H1 (cell line): ENCODE measurements at regions not wholly inside any gene's neighbourhood (a gene's known extent, or its start where the extent isn't known, plus 50 kb on each side); places are given as distances from the start of the nearest gene placed in this dataset.

Experiments
- CTCF ChIA-PET: fragments of 300-600 bp; sonication (Branson Sonifier 250); formaldehyde crosslinking; loops from one replicate; lab custom pipeline; 2021; ENCODE audit not compliant: partially characterized antibody; lab: Charles Lee
- POLR2A ChIA-PET: fragments of 300-600 bp; sonication (Branson Sonifier 250); formaldehyde crosslinking; loops from one replicate; lab custom pipeline; 2021; ENCODE audit warnings: inconsistent platforms; ENCODE audit not compliant: partially characterized antibody; lab: Charles Lee
- DNase-seq, 2 experiments: peaks; one replicate each; pipeline versions ENCODE4 v3.0.0 to v3.0.0-alpha.2; 2010 to 2022; ENCODE audit warnings: low spot score in 2 of 2, low read depth in 1 of 2, mixed read lengths in 1 of 2
- FAIRE-seq: peaks from 2 replicates; lab custom pipeline; 2011; peaks lifted over from hg19 to GRCh38; lab: Jason Lieb, UNC
- H2AFZ ChIP-seq: 2 replicates; pipeline ENCODE4 v1.8.1; 2012; ENCODE audit warnings: low read length, inconsistent platforms
- H2AK5ac ChIP-seq: 2 replicates; pipeline ENCODE4 v1.6.1; 2013; ENCODE audit warnings: low read depth, low read length
- H2BK120ac ChIP-seq: replicated peaks from 2 replicates; pipeline ENCODE3; 2013; ENCODE audit warnings: low read depth, low read length, inconsistent platforms
- H2BK12ac ChIP-seq: 2 replicates; pipeline ENCODE4 v1.6.1; 2013; ENCODE audit warnings: low read depth, low read length
- H2BK15ac ChIP-seq: 2 replicates; pipeline ENCODE4 v1.6.1; 2013; ENCODE audit warnings: low read length
- H2BK20ac ChIP-seq: 2 replicates; pipeline ENCODE4 v1.6.1; 2013; ENCODE audit warnings: low read length
- H2BK5ac ChIP-seq: 2 replicates; pipeline ENCODE4 v1.6.1; 2013; ENCODE audit warnings: low read depth, low read length
- H3K14ac ChIP-seq: 2 replicates; pipeline ENCODE4 v1.6.1; 2013; ENCODE audit warnings: inconsistent platforms; ENCODE audit not compliant: insufficient read length
- H3K18ac ChIP-seq: 2 replicates; pipeline ENCODE4 v1.6.1; 2013; ENCODE audit warnings: low read length; ENCODE audit errors: extremely low read depth
- H3K23ac ChIP-seq: 2 replicates; pipeline ENCODE4 v1.6.1; 2013; ENCODE audit warnings: inconsistent platforms; ENCODE audit not compliant: insufficient read length
- H3K23me2 ChIP-seq: 2 replicates; pipeline ENCODE4 v1.6.1; 2013; ENCODE audit warnings: low read depth, low read length
- H3K27ac ChIP-seq: 2 replicates; pipeline ENCODE4 v1.6.1; 2011; ENCODE audit warnings: low read depth, low read length, inconsistent platforms
- H3K27me3 ChIP-seq, 4 experiments: replicated peaks in 1 of 4; 1 replicate in 1 of 4; 2 replicates in 3 of 4; pipeline versions ENCODE4 v1.6.1 to v1.8.1; 2011 to 2013; ENCODE audit warnings: low read length in 3 of 4, mild to moderate bottlenecking in 3 of 4, inconsistent platforms in 2 of 4, mixed read lengths in 2 of 4, moderate library complexity in 1 of 4; ENCODE audit not compliant: control insufficient read depth in 3 of 4, insufficient read depth in 3 of 4; ENCODE audit errors: extremely low read depth in 1 of 4
- H3K36me3 ChIP-seq, 4 experiments: 2 replicates each; pipeline versions ENCODE4 v1.6.1 to v1.8.1; 2011 to 2013; ENCODE audit warnings: mild to moderate bottlenecking in 4 of 4, low read length in 3 of 4, moderate library complexity in 2 of 4, control low read depth in 1 of 4, inconsistent platforms in 1 of 4; ENCODE audit not compliant: insufficient read depth in 4 of 4, control insufficient read depth in 2 of 4
- H3K4ac ChIP-seq: replicated peaks from 2 replicates; pipeline ENCODE3; 2013; ENCODE audit warnings: low read length, low read depth, mixed read lengths, inconsistent platforms; ENCODE audit not compliant: insufficient read length
- H3K4me1 ChIP-seq, 4 experiments: replicated peaks in 1 of 4; 1 replicate in 1 of 4; 2 replicates in 3 of 4; pipeline versions ENCODE4 v1.6.1 to v1.8.1; 2011 to 2013; ENCODE audit warnings: low read length in 3 of 4, inconsistent platforms in 2 of 4, mixed read lengths in 1 of 4; ENCODE audit not compliant: insufficient read depth in 4 of 4, control insufficient read depth in 3 of 4
- H3K4me2 ChIP-seq, 2 experiments: 2 replicates each; pipeline versions ENCODE4 v1.6.1 to v1.8.1; 2011 to 2013; ENCODE audit warnings: low read depth in 2 of 2, low read length in 2 of 2, control low read depth in 1 of 2, inconsistent platforms in 1 of 2, mild to moderate bottlenecking in 1 of 2; ENCODE audit not compliant: insufficient read depth in 1 of 2
- H3K4me3 ChIP-seq, 4 experiments: fragments of 200-600, 300-600 bp in 1 of 4; sonication (generic), shearing (Covaris generic), sonication (Bioruptor Twin) in 1 of 4; 2 replicates each; pipeline versions ENCODE4 v1.5.1 to v1.8.1; 2011 to 2016; ENCODE audit warnings: low read length in 4 of 4, low read depth in 3 of 4, control low read depth in 2 of 4, inconsistent platforms in 2 of 4, mild to moderate bottlenecking in 2 of 4, mixed read lengths in 1 of 4, moderate library complexity in 1 of 4; ENCODE audit not compliant: insufficient read depth in 2 of 4; ENCODE audit errors: extremely low read depth in 1 of 4
- H3K56ac ChIP-seq: replicated peaks from 2 replicates; pipeline ENCODE3; 2013; ENCODE audit warnings: low read depth, mild to moderate bottlenecking, mixed read lengths, low read length, inconsistent platforms; ENCODE audit not compliant: insufficient read length
- H3K79me1 ChIP-seq: 2 replicates; pipeline ENCODE4 v1.6.1; 2013; ENCODE audit warnings: low read depth, low read length, control low read depth
- H3K79me2 ChIP-seq, 2 experiments: 2 replicates each; pipeline versions ENCODE4 v1.6.1 to v1.8.1; 2012 to 2013; ENCODE audit warnings: low read length in 2 of 2, mild to moderate bottlenecking in 2 of 2, inconsistent platforms in 1 of 2; ENCODE audit not compliant: insufficient read depth in 2 of 2, control insufficient read depth in 1 of 2
- H3K9ac ChIP-seq, 4 experiments: replicated peaks in 1 of 4; 1 replicate in 1 of 4; 2 replicates in 3 of 4; pipeline versions ENCODE4 v1.6.1 to v1.8.1; 2011 to 2013; ENCODE audit warnings: low read depth in 3 of 4, low read length in 3 of 4, control low read depth in 2 of 4, mild to moderate bottlenecking in 2 of 4, moderate library complexity in 2 of 4, inconsistent platforms in 1 of 4; ENCODE audit errors: extremely low read depth in 1 of 4
- H3K9me3 ChIP-seq, 2 experiments: 2 replicates each; pipeline versions ENCODE4 v1.6.1 to v1.8.1; 2012 to 2013; ENCODE audit warnings: mild to moderate bottlenecking in 2 of 2, moderate library complexity in 2 of 2, control low read depth in 1 of 2, inconsistent platforms in 1 of 2, low read depth in 1 of 2, low read length in 1 of 2, mixed read lengths in 1 of 2; ENCODE audit not compliant: insufficient read depth in 2 of 2
- H4K20me1 ChIP-seq, 2 experiments: replicated peaks in 1 of 2; 2 replicates each; pipeline versions ENCODE3 to v1.8.1; 2011 to 2013; ENCODE audit warnings: inconsistent platforms in 2 of 2, low read length in 2 of 2, mild to moderate bottlenecking in 1 of 2; ENCODE audit not compliant: insufficient read depth in 2 of 2, control insufficient read depth in 1 of 2
- H4K5ac ChIP-seq: 2 replicates; pipeline ENCODE4 v1.6.1; 2013; ENCODE audit warnings: low read length, low read depth, mixed read lengths, inconsistent platforms; ENCODE audit not compliant: insufficient read length
- H4K8ac ChIP-seq: 2 replicates; pipeline ENCODE4 v1.8.0; 2013; ENCODE audit warnings: mild to moderate bottlenecking, moderate library complexity, low read length, inconsistent platforms; ENCODE audit not compliant: insufficient read depth; ENCODE audit errors: extremely low read depth
- H4K91ac ChIP-seq: replicated peaks from 2 replicates; pipeline ENCODE3; 2013; ENCODE audit warnings: low read length, mixed read lengths, inconsistent platforms; ENCODE audit not compliant: insufficient read length
- CEBPB ChIP-seq: IDR thresholded peaks from 2 replicates; pipeline ENCODE4 v1.6.1; 2012; ENCODE audit warnings: low read depth, low read length
- KDM4A ChIP-seq: IDR thresholded peaks from one replicate; pipeline ENCODE4 v1.7.1; 2012; ENCODE audit warnings: low read depth, mild to moderate bottlenecking, moderate library complexity, low read length, inconsistent platforms; ENCODE audit not compliant: severe bottlenecking
- WGBS, 2 experiments: shearing (Covaris generic) in 1 of 2; methylation state at CpG; one replicate each; pipeline versions ENCODE4 v1.1.6 to v1.1.7; 2013 to 2015; ENCODE audit warnings: low lambda C conversion rate in 2 of 2, mixed read lengths in 2 of 2, inconsistent platforms in 1 of 2, low coverage in 1 of 2, missing lambda C conversion rate in 1 of 2; ENCODE audit not compliant: insufficient replicate concordance in 2 of 2, insufficient coverage in 1 of 2, insufficient read length in 1 of 2; ENCODE audit errors: extremely low coverage in 1 of 2, missing lambda C conversion rate in 1 of 2; 5-methylcytosine and 5-hydroxymethylcytosine counted together

GRCh38 chr4:62500296-62500695 lies 1300.2 kb downstream of the ADGRL3 start:
- Histone ChIP-seq H3K4ac (no peak overlapping the region), H4K8ac (no peak overlapping the region), H3K23me2 (no peaks in the 10 kb centered on the region), H3K4me3 (no peak overlapping the region), H3K18ac (no peak overlapping the region), H2BK20ac (no peak overlapping the region), H4K5ac (no peak overlapping the region), H2AFZ (no peak overlapping the region), H4K20me1 (no peaks in the 10 kb centered on the region), H2BK15ac (no peak overlapping the region), H2BK12ac (no peak overlapping the region), H3K79me2 (no peaks in the 10 kb centered on the region), H3K14ac (no peak overlapping the region), H3K4me1 (no peaks in the 10 kb centered on the region), H4K91ac (no peak overlapping the region), H2BK5ac (no peak overlapping the region), H3K4me2 (no peak overlapping the region), H2BK120ac (no peak overlapping the region), H3K27me3 (no peaks in the 10 kb centered on the region), H3K36me3 (no peaks in the 10 kb centered on the region), H3K23ac (no peak overlapping the region), H3K9me3 (no peaks in the 10 kb centered on the region), H3K9ac (no peak overlapping the region), H2AK5ac (no peak overlapping the region), H3K56ac (no peak overlapping the region), H3K79me1 (no peaks in the 10 kb centered on the region), H3K27ac (no peak overlapping the region)
- FAIRE-seq: no peak
- WGBS, 2 experiments: 91% methylated on average over 2 of the region's 2 CpGs; no CpG with 5 or more reads in 1 of the 2 experiments
- no peak for TF ChIP-seq KDM4A
- TF ChIP-seq CEBPB: peak; percentile 58; the same call in 1 of the 2 replicates
- CTCF ChIA-PET: no interaction called here
- POLR2A ChIA-PET: no interaction called here
- DNase-seq: no peak
